HG03139 (cell line): ENCODE measurements at regions not wholly inside any gene's neighbourhood (a gene's known extent, or its start where the extent isn't known, plus 50 kb on each side); places are given as distances from the start of the nearest gene placed in this dataset.
A peak's percentile ranks its signal among the peaks of the same experiment; 100 is the strongest.

Experiments used
- ATAC-seq: cut with Tn5 transposase; IDR thresholded peaks from one replicate; pipeline ENCODE4 v1.9.1; 2021; ENCODE audit not compliant: unreplicated experiment

- ATAC-seq: no peak
Observed at GRCh38 chr4:11735651-11736050, 307.0 kb upstream of the HS3ST1 start.

DNA sequence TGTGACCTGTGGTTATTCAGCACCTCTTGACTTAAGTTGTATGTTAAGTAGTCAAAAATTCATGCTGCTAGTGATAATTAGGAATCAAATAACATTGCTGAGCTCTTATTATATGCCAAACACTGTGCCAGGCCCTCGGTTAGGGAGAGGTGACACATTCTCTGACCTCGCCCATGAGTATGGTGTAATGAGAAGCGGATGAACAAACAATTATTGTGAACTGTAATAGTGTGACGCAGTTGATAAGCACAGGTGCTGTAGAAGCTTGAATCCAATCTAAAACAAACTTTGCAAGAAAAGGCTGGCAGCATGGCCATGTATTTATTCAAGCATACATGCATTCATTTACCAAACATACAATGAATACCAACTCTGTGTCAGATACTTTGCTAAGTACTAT lies 303.5 kb upstream of the HS3ST1 start:
- ATAC-seq: no peak

DNA sequence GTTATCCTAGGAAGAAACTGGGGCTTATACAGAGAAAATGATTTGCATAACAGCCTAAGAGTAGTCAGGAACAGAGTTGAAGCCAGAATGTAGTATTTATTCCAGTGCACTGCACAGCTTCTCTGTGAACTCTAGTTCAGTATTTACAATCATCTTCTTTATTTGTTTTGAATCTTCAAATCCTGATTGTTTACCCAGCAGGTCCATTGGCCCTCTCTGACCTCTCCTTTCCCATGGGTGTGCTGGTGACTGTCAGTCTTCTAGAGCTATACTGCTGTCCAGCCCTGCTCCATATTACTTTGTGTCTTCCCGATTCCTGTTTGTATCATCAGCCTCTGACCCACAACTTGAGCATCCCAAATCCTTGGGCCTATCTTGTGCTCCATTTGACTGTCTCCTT lies 301.9 kb upstream of the HS3ST1 start:
- ATAC-seq: no peak

- no peak for ATAC-seq
Observed at GRCh38 chr4:11729548-11729947, 300.9 kb upstream of the HS3ST1 start.

DNA sequence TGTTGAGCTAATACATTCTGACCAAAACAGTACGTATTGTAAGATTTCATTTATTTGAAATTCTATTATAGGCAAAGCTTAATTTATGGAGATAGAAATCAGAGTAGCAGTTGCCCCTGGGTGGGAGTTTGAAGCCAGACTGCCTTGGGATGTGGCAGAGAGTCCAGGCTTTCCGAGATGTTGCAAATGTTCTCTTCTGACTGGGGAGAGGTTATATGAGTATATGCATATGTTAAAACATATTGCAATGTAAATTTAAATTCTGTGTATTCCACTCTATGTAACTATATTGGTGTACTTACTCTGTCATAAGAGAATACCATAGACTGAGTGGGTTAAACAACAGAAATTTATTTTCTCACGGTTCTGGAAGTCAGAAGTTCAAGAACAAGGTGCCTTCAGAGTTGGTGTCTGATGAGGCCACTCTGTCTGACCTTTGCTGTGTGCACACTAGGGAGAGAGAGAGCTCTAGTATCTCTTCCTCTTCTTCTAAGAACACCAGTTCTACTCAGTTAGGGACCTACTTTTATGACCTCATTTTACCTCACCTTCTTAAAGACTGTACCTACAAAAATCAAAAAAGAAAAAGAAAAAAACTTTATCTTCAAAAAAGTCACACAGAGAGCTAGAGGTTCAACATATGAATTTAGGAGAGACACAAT lies 299.3 kb upstream of the HS3ST1 start:
- no peak for ATAC-seq

DNA sequence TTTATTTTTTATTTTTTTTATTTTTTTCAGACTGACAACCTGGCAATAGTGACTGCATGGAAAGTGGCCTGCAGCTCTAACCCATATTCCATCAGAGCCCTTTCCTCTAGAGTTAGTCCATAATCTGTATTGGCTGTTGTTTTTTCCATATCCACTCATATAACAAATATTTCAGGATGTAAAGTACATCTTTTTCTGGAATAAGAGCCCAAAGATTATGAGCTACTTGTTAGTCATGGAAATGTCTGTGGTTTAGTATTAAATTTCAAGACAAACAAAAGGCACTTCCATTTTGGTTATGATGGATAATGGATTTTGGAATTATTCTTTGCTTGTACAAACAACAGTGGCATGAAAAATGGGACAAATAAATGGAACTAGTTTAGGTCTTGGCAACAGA lies 296.0 kb upstream of the HS3ST1 start:
- ATAC-seq: no peak

DNA sequence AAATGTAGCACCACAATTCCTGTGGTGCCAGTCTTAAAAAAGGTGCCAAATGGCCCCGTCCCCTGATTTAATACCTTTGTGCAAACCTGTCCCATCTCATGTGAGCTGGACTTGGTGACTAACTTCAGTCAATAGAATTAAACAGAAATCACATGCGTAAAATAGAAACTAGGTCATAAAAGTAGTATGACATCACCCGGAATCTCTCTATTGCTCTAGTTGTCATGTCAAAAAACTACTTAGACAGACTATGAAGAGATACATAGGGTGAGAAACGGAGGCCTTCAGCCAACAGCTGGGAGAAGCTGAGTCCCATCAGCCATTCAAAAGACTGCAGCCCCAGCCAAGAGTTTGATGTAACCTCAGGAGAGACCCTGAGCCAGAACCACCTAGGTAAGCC lies 293.5 kb upstream of the HS3ST1 start:
- ATAC-seq: no peak

GRCh38 chr4:11720292-11720691 lies 291.6 kb upstream of the HS3ST1 start:
- peak; percentile 52 for ATAC-seq

GRCh38 chr4:11719879-11720278 lies 291.2 kb upstream of the HS3ST1 start:
- ATAC-seq: no peak

GRCh38 chr4:11715753-11716521 lies 287.2 kb upstream of the HS3ST1 start:
- ATAC-seq: no peak

GRCh38 chr4:11710453-11711093 lies 281.9 kb upstream of the HS3ST1 start:
- no peak for ATAC-seq

GRCh38 chr4:11704186-11704830 lies 275.6 kb upstream of the HS3ST1 start:
- no peak for ATAC-seq

DNA sequence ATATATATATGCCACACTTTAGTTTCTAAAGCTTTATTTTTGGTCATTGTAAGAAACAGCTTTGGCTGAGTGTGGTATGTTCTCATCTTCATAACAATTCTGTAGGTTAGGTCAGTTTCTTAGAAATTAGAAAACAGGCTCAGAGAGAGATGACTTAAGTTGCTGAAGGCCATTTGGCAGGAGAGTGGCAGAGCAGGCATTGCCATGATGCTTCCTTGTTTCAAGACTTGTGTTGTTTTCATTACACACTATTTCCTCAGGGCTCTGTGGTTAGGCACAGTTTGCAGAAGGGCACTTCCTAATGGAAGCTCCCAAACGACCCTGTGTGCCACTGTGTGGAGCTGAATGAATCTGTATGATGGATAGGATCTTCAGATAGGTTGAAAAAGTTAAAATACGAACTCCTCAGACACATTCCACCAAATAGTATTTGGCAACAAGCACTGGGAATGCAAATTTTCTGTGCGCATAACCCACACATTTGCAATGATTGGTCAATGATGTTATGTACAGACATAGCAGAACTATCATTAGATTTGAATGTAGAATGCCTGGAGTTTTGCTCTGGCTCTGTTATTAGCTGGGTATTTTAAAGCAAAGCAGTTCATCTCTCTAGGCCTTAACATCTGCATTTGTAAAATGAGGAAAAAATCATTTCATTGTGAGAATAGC lies 274.3 kb upstream of the HS3ST1 start:
- ATAC-seq: no peak

DNA sequence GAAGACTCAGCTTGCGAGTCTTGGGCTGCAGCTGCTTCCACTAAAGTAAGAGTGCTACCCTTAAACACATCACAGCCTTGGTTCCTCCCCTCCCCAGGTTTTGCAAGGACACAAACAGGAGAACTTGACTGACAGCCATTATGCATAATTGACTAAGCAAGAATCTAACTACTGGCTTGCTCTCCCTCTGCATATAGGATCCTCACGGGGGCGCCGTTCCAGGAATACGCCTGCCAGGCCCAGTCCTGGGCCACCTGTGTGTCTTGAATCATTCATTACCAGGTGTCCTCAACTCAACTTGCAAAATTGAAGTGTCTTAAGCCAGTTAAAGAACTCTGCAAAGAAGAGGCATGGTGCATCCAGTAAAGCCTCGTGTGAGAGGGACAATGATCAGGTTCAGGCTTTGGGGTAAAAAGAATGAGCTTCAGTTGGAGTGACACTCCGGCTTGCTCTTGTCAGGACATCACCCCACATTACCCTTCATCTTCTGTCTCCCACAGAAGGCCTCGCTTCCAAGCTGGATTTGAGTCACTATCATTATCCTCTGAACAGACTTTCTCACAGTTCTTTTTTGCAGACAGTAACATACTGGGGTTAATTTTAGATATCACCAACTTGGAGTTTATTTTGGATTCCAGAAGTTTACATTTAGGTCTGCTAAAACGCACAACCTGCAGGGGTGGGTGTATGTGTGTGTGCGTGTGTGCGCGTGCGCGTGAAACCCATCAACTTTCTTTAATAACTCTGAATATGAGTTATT lies 273.5 kb upstream of the HS3ST1 start:
- no peak for ATAC-seq

DNA sequence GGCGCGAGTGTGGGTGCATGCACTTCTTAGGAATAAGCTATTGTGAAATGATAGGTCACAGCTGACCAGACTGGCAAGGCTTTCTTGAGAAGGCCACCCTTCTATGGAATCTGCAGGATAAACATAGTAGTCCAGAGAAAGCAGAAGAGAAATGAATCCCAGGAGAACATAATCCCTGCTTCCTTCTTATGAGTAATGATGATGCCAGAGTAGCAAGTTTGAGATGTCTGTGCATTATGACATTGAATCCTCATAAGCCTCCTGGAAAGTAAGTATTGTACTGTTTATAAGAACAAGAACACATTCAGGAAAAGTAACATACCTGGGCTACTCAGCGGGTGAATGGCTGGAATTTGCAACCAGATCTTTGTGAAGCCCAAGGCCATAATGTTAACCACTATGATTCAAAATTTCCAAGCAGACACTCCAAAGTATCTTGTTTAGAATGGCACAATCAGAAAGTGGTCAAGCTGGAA lies 272.1 kb upstream of the HS3ST1 start:
- no peak for ATAC-seq

- no peak for ATAC-seq
Observed at GRCh38 chr4:11698846-11699590, 270.3 kb upstream of the HS3ST1 start.

- no peak for ATAC-seq
Observed at GRCh38 chr4:11698033-11698432, 269.3 kb upstream of the HS3ST1 start.

DNA sequence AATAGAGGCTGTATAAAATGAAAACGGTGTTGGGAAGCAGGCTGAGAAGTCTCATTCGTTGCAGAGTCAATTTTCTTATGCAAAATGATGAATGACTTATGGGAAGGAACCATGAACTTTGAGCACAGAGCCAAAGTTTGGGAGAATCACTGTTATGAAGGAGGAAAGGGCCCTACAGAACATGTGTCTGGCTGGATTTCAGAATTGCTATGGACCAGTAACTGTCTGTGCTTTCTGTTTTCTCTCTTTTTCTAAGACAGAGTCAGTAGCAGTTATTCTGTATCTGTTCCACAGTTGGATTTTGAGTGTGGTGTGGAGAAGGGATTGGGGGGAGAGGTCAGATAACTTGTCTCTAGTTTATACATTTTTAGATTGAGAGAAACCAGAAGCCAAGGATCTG lies 265.0 kb upstream of the HS3ST1 start:
- no peak for ATAC-seq

GRCh38 chr4:11691236-11691635 lies 262.5 kb upstream of the HS3ST1 start:
- ATAC-seq: no peak

DNA sequence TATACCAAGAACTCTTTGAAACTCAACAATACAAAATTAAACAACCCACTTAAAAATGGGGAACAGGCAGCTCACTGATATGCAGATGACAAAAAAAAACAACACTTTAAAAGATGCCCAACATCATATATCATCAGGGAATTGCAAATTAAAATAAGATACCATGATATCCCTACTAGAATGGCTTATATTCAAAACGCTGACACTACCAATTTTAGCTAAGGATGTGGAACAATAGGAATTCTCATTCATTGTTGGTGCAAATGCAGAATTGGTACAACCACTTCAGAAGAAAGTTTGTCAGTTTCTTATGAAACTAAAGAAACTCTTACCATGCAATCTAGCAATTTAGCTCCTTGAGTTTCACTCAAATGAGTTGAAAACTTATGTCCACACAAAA lies 259.0 kb upstream of the HS3ST1 start:
- ATAC-seq: no peak
